SU-DHL-6 (cell line): ENCODE measurements at regions not wholly inside any gene's neighbourhood (a gene's known extent, or its start where the extent isn't known, plus 50 kb on each side); places are given as distances from the start of the nearest gene placed in this dataset.

Experiments
- CTCF ChIP-seq: fragments of 200-600 bp; sonication (generic); IDR thresholded peaks from one replicate; pipeline ENCODE4 v1.5.1; 2017; ENCODE audit warnings: antibody characterized with exemption, mild to moderate bottlenecking, low read length, moderate library complexity; ENCODE audit not compliant: insufficient read depth, poor library complexity, severe bottlenecking
- EZH2phosphoT487 ChIP-seq: fragments of 200-600 bp; sonication (generic), shearing (Covaris generic); conservative IDR thresholded peaks from 2 replicates; pipeline ENCODE4 v1.6.1; 2018; ENCODE audit warnings: mild to moderate bottlenecking, antibody characterized with exemption, low read length, moderate library complexity, mixed read lengths

DNA sequence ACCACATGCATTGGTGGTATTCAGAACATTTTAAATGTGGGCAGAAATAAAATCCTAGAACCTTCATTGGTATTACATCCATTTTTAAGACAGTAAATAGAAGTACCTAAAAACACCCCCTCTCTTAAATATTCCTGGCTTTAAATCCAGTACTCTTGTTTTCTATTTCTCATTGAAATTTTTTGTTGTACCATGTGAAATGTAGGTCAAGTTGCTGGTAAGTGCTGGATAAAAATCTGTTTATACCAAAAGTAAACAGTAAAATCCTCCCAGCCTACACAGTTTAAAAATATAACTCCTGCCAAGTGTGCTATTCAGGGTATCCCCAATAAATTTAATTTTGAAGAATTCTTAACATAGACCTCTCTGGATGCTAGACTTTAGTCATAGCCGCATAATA lies 75.0 kb upstream of the FST start:
- TF ChIP-seq EZH2phosphoT487 (no peak), CTCF (no peak)
